SIG-M5 (cell line): ENCODE measurements at regions not wholly inside any gene's neighbourhood (a gene's known extent, or its start where the extent isn't known, plus 50 kb on each side); places are given as distances from the start of the nearest gene placed in this dataset.
"Not testable (repeated sequence)": the region's sequence is repeated elsewhere in the genome, so short reads cannot be mapped to it uniquely, and the experiment has no call there.

ENCODE experiments used
- DNase-seq: peaks from one replicate; lab custom pipeline; 2025; lab: John Stamatoyannopoulos, UW

DNA sequence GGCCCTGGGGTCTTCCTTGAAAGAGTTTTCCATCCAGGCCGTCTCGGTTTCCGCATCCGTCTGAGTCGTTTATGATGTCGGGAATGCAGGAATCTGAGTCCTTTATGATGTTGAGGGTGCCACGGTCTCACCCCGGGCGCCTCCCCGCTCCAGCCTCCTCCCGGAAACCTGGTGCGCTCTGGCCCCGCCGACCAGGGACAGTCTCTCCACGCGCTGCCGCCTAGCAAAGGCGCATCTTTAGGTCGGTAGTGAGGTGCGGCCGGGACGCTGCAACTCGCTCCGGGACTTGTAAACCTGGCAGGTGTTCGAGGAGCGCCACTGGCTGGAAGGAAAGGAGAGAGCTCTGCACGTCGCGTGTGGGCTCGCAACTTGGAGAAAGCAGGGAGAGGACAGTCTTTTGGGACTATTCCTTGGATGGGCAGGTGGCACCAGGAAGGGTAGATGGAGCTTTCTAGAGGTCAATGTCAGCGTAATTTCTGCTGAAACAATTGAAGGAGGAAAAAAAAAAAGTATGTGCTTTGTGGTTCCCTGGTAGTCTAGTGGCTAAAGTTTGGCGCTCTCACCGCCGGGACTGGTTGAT lies 132.0 kb downstream of the FAM72B start:
- DNase-seq = not testable (repeated sequence)

GRCh38 chr1:121054928-121055327 lies 129.2 kb downstream of the FAM72B start:
- not testable (repeated sequence) for DNase-seq

DNA sequence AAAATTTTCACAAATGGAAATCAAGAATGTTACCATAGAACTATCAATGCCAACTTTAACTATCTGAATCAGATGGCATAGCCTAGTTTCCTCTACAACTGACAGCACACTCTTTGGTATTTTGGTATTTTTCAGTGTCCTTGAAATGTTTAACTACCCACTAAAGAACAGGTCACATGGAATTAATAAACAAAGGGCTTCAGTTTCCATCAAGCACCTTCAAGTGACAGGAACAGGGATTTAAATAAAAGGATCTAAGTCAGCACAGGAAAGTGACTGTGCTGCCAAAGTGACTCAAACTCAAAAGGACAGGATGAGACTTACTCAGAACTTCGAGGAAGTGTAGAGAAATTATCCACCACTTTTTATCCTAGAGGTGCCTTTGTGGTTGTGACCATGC lies 117.2 kb downstream of the FAM72B start:
- not testable (repeated sequence) for DNase-seq

DNA sequence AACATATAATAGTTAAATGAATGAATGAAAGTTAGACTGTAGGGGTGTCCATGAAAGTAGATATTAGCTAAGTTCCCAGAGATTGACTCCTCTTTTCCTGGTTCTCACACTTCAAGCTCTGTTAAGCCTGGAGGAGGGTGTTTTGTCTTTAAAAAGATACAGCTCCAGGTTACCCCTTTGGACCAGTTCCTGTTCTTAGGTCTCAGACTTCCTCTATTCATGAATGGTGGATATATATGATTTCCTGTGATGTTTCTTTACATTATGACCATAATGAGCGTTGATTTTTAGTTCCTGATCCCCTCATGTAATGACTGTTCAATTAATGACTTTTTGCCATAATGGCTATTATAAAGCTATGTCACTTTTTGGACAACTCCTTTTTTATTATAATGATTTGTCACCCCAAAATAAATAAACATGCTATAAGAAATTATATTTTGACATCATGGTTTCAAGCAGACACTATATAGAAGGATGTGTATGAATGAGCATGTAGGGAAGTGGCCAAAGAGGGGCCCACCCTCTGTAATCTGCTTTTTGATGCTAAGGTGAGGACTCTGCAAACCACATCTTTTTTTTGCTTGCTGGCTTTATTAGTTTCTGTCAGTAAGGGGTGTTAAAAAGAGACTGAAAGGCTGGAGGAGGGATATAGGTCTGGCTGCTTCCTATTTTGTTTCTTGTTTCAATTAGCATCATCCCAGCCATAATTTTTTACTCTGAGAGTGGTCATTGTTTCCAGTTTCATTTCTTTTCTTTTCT lies 115.2 kb downstream of the FAM72B start:
- DNase-seq = not testable (repeated sequence)

GRCh38 chr1:121073852-121074251 lies 110.3 kb downstream of the FAM72B start:
- DNase-seq = not testable (repeated sequence)

- DNase-seq = not testable (repeated sequence)
These were observed 108.8 kb downstream of the FAM72B start for GRCh38 chr1:121075254-121075805.

GRCh38 chr1:121076674-121077073 lies 107.5 kb downstream of the FAM72B start:
- DNase-seq = not testable (repeated sequence)

DNA sequence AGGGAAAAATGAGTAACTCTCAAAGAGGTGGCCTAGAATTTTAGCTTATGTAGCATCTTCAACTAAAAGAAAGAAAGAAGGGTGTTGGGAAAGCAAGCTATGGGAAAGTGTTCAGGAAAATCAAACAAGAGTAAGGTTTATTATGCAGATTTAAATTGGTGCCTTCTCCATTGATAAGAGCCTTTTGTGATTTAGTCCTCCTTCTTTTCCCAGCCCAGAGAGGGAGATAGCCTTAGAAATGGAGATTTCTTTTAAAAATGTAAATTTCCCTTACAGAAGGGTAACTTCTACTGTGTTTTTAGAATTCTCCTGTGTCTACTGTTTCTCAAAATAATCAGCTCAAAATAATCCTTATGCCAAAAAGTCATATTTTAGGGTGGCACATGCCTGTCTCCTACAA lies 104.5 kb downstream of the FAM72B start:
- not testable (repeated sequence) for DNase-seq

GRCh38 chr1:121080197-121080903 lies 103.8 kb downstream of the FAM72B start:
- not testable (repeated sequence) for DNase-seq

DNA sequence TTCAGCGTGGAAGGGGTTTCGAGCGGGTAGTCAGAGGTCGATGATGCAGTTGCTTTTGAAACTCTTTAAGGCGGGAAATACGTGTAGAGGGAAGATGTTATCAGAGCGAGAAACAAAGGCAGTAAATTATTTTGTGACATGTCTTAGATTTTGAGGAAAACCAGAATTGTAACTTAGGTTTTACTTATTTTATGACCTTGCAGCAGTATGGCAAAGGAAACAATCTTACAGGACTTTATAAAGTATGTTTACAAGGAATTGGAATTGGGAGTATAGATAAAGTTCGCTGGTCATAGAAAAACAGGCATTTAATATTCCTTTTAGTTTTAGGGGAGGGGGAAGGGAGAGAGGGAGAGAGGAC lies 103.3 kb downstream of the FAM72B start:
- not testable (repeated sequence) for DNase-seq

GRCh38 chr1:121081625-121082199 lies 102.4 kb downstream of the FAM72B start:
- DNase-seq = not testable (repeated sequence)

DNA sequence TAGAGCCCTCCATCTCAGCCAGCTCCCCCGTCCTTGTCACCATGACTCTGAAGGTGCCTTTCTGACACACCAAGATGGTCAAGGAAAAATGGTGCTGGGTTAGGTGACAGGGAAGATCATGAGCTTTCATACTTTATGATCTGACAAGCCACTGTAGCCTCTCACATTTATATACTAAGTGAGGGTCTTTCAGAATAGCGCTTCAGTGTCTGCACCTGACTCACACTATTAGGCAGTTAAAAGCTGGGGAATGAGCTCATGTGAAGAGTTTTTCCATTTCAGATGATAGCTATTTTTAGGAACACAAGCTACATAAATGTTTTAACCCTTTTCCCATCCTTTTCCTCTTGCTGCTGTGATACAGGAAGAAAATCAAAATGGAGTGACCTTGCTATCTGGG lies 101.1 kb downstream of the FAM72B start:
- DNase-seq = not testable (repeated sequence)

- DNase-seq = not testable (repeated sequence)
These were observed 97.9 kb downstream of the FAM72B start for GRCh38 chr1:121086249-121086648.

DNA sequence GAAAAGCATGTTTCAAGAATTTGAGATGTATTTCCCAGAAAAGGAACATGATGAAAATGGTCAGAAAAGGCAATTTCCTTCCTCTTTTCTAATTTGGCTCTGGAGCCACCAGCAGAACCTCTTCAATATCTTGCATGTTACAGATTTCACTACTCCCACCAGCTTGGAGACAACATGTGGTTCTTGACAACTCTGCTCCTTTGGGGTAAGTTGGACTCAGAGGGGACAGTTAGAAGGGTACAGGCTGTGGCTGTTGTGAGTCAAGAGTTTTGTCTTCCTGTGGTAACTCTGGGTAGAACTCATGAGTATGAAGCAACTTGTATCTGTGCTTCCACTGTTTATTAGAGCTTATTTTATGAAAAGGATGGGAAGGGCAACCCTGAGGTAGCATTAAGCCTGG lies 96.9 kb downstream of the FAM72B start:
- not testable (repeated sequence) for DNase-seq

GRCh38 chr1:121088568-121088967 lies 95.6 kb downstream of the FAM72B start:
- DNase-seq = not testable (repeated sequence)

DNA sequence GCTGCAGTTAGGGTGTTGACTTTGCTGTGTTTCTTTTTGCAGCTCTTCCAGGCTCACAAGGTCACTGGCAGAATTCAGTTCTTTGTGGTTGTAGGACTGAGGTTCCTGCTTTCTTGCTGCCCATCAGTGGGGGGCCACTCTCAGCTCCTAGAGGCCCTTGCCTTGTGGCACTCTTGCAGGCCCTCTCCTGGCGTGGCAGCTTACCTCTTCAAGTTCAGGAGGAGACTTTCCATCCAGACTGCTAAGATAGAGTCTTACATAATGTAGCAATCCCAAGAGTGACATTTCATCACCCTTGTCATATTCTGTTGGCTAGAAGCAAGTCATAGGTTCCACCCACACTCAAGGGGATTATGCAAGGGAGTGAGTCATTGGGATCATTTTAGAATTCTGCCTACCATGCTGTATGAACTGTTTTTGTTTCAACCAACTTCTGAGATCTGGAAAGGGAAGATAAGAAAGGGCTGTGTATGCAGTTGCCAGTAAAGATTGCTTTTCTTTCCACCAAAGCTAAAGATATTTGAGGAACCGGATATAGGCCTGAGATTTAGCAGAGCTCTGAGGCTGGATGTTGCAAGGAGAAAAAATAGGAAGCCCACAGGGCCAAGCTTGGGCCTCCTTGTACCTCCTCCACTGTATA lies 91.7 kb downstream of the FAM72B start:
- peak; percentile 87 for DNase-seq

DNA sequence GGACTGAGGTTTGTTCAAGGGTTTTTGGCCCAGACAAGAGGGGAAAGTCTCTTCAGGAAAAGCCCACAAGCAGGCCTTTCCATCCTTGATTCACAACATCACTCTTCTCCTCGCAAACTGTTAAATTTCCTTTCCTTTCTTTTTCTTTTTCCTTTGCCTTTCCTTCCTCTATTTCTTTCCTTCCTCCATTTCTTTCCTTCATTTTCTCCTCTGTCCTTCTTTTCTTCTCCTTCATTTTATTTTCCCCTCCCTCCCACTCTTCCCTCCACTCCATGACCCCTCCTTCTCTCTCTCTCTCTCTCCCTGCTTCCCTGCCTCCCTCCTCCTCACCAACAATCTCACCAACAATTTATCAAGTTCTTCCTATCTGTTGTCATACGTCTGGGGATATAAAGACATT lies 89.1 kb downstream of the FAM72B start:
- not testable (repeated sequence) for DNase-seq

- DNase-seq = not testable (repeated sequence)
These were observed 86.8 kb downstream of the FAM72B start for GRCh38 chr1:121097127-121097866.

DNA sequence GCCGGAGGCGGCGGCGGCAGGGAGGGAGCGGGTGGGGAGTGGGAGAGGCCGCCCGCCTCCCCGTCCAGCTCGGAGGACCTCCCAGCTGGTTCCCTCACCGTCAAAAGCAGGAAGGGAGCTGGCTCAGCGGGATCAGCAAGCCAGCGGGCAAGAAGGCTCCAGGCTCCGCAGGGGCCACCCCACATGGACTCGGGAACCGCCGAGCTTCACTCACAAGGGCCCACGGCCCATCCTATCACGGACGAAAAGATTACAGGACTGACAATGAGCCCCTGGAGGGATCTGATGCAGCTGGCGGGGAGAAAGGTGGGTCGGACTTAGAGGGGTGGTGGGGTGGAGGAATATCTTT lies 86.3 kb downstream of the FAM72B start:
- DNase-seq = not testable (repeated sequence)

DNA sequence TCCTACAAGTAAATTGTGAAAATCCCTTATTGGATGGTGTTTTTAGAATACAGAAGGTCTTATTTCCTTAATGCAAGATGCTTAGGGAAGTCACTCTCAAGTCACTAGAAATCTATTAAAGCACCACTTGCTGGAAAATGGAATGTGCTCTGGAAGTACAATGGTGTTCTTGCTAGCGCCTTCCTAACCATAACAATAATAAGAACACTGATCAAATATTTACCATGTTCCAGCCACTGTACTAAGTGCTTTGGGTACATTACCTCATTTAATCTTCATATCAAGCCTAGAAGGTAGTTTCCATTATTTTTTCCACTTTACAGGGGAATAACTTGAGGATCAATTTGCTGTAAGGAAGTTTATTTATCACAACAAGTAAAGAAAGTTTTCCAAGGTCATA lies 75.1 kb downstream of the FAM72B start:
- not testable (repeated sequence) for DNase-seq
